Fibroblast of mammary gland (primary cell): ENCODE measurements at regions not wholly inside any gene's neighbourhood (a gene's known extent, or its start where the extent isn't known, plus 50 kb on each side); places are given as distances from the start of the nearest gene placed in this dataset.

Experiments used
- DNase-seq: peaks from one replicate; pipeline ENCODE4 v3.0.0-alpha.2; 2010; ENCODE audit warnings: low read depth
- H3K4me3 ChIP-seq: 2 replicates; pipeline ENCODE4 v1.5.1; 2011; ENCODE audit warnings: low read depth, mild to moderate bottlenecking, low read length, moderate library complexity; ENCODE audit not compliant: control insufficient read depth
- CTCF ChIP-seq: conservative IDR thresholded peaks from 2 replicates; pipeline ENCODE4 v1.5.1; 2011; ENCODE audit warnings: low read depth, low read length, inconsistent platforms; ENCODE audit not compliant: control insufficient read depth, insufficient read depth

DNA sequence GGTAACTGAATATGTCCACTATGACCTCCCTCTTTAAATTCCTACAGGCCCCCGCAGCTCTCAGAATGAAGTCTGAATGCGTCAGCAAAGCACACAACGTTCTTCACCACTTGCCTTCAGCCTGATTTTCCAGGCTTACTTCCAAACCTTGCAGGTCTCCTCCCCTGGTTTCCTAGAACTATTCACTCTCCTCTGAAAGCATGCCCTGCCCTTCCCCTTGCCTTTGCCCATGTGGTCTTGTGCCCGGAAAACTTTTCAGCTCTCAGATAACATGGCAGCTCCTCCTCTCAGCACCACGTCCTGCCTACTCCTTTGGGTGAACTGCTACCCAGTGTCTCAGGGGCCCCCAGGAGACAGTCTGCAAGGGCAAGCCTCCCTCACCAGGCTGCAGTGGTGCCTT, 268.5 kb upstream of the LDB2 start:
- no peak overlapping the region for H3K4me3 ChIP-seq

DNA sequence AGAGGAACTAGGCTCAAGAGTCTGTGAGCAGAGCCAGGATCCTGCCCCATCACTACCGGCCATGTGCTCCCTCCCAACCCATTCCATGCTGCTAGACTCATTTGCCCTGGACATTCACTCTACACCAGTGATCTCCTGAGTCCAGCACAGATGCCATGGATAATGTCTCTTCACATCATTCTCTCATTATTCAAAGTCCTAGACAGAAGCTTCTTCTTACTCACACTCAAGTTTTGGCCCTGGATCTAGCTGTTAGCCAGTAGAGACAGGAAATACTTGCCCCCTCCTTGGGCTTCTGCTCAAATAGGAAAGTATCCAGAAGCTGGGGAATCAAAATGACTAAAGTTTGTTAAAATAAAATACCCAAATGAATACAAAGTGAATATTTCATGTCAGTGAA, 266.8 kb upstream of the LDB2 start:
- peak; percentile 72 for DNase-seq
- TF ChIP-seq CTCF: no peak
- H3K4me3 ChIP-seq: no peak overlapping the region

More for the DNA sequence above, 268.5 kb upstream of the LDB2 start:
- peak; percentile 21 for DNase-seq
- no peak for TF ChIP-seq CTCF

DNA sequence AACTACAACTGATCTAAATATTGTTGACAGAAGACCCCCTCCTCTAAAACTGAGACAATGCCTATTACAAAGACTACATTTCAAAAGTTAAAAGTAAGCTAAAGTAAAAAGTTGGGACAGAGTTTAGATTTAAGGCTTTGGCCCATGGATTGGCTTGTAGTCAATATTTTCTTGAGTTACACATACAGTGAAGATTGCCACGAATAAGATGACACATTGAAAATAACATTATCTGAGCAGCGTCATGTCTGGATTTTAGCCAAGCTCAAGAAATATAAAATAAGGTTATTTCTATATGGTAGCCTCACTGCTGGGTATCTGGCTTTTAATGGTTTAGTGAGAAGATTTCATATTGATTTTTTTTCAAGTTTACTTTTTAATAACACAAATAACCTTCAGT, 266.2 kb upstream of the LDB2 start:
- TF ChIP-seq CTCF: no peak
- no peak overlapping the region for H3K4me3 ChIP-seq
- DNase-seq: peak; percentile 69

DNA sequence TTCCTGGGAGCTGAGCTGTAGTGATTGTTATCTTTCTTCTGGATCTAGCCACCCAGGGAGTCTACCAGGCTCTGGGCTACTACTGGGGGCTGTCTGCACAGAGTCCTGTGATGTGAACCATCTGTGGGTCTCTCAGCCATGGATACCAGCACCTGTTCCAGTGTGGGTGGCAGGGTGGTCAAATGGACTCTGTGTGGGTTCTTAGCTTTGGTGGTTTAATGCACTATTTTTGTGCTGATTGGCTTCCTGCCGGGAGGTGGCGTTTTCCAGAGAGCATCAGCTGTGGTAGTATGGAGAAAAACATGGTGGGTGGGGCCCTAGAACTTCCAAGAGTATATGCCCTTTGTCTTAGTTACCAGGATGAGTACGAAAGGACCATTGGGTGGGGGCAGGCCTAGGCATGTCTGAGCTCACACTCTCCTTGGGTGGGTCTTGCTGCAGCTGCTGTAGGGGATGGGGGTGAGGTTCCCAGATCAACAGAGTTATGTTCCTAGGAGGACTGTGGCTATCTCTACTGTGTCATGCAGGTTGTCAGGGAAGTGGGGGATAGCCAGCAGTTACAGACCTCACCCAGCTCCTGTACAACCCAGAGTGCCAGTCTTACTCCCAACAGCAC, 264.8 kb upstream of the LDB2 start:
- DNase-seq: no peak
- no peak for TF ChIP-seq CTCF
- no peak overlapping the region for H3K4me3 ChIP-seq

GRCh38 chr4:17157304-17157703, 258.9 kb upstream of the LDB2 start:
- no peak for DNase-seq
- no peak for TF ChIP-seq CTCF
- no peak overlapping the region for H3K4me3 ChIP-seq

DNA sequence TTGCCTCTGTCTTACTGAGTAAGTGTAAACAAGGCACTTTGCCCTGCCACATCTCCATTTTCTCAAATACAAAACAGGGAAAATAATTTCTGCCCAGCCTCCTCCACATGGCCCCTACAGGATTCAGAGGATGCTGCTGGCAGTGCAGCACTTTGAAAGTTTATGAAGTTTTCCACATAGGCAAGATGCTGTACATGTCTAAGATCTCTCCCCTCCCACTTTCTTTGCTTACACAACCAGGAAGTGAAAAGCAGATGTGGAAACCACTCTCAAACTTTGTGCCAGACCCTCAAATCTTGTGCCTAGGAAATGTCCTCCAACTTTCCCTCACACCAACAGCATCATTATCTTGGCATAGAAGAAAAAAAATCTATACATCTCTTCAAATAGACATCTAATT, 257.0 kb upstream of the LDB2 start:
- peak; percentile 50 for DNase-seq
- H3K4me3 ChIP-seq: no peak overlapping the region
- TF ChIP-seq CTCF: no peak

DNA sequence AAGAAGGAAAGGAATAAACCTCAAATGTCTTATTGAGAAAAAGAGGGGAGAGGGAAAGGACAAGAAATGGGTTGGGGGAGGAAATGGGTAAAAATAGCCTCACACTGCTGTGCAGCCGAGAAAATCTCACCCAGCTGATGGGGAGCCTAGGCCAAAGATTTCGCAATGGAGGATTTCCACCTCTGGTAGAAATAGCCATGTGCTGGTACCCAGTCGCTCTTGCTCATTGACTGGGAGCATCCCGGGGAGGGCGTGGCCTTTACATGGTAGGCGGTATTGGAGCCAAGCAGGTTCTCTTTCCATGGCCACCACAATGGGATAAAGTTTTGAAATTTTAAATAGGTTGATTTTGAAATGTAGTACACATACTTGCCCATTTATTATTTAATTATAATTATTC, 255.1 kb upstream of the LDB2 start:
- DNase-seq: peak; percentile 26
- no peak overlapping the region for H3K4me3 ChIP-seq
- TF ChIP-seq CTCF: no peak
